BLaER1 (cell line): ENCODE measurements at regions not wholly inside any gene's neighbourhood (a gene's known extent, or its start where the extent isn't known, plus 50 kb on each side); places are given as distances from the start of the nearest gene placed in this dataset.

ENCODE experiments used
- H3K27ac ChIP-seq: shearing (Covaris generic); formaldehyde crosslinking; 2 replicates; pipeline ENCODE4 v1.8.1; 2022
- H3K27me3 ChIP-seq: shearing (Covaris generic); formaldehyde crosslinking; 2 replicates; pipeline ENCODE4 v1.8.1; 2022
- H3K36me3 ChIP-seq: shearing (Covaris generic); formaldehyde crosslinking; 2 replicates; pipeline ENCODE4 v1.8.1; 2022
- H3K4me1 ChIP-seq: shearing (Covaris generic); formaldehyde crosslinking; 2 replicates; pipeline ENCODE4 v1.8.1; 2022
- H3K4me2 ChIP-seq: shearing (Covaris generic); formaldehyde crosslinking; 2 replicates; pipeline ENCODE4 v1.8.1; 2022
- H3K4me3 ChIP-seq: shearing (Covaris generic); formaldehyde crosslinking; 2 replicates; pipeline ENCODE4 v1.8.1; 2022
- H3K9ac ChIP-seq: shearing (Covaris generic); formaldehyde crosslinking; 2 replicates; pipeline ENCODE4 v1.8.1; 2022
- H3K9me3 ChIP-seq: shearing (Covaris generic); formaldehyde crosslinking; 2 replicates; pipeline ENCODE4 v1.8.1; 2022
- H4K20me1 ChIP-seq: shearing (Covaris generic); formaldehyde crosslinking; 2 replicates; pipeline ENCODE4 v1.8.1; 2022
- Cebpa-rat ChIP-seq: shearing (Covaris generic); IDR thresholded peaks from 2 replicates; pipeline ENCODE4 v1.8.1; 2022

- no peak overlapping the region for H3K9ac ChIP-seq
- no peaks in the 10 kb centered on the region for H3K4me1 ChIP-seq
- no peak for TF ChIP-seq Cebpa-rat
- no peak overlapping the region for H3K27ac ChIP-seq
- H3K36me3 ChIP-seq, result no peaks in the 10 kb centered on the region
- no peak overlapping the region for H3K4me3 ChIP-seq
- no peaks in the 10 kb centered on the region for H3K27me3 ChIP-seq
- H4K20me1 ChIP-seq, result no peaks in the 10 kb centered on the region
- no peak overlapping the region for H3K4me2 ChIP-seq
- no peaks in the 10 kb centered on the region for H3K9me3 ChIP-seq
Measured at GRCh38 chr6:145538989-145539388, 196.3 kb downstream of the EPM2A start.

DNA sequence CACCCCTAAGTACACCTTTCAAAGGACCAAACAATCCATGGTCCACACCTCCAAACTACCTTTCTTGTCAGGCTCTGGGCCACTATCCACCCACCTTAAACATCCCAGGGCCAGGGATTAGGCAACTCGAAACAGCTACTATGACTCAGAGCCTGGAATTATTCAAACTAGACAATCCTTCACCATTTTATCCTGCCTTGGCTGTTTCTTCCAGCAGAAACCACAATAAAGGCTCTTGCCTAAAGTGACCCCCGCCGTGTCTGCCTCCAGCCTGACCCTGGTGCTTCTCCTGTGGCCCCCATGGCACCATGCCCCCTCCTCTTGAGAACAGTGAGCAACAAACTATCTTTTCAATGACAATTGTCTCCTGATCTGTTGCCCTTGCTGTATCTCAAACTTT is 195.5 kb downstream of the EPM2A start:
- Histone ChIP-seq H3K4me3 (no peak overlapping the region), H3K9ac (no peak overlapping the region), H3K4me2 (no peak overlapping the region), H3K4me1 (no peaks in the 10 kb centered on the region), H4K20me1 (no peaks in the 10 kb centered on the region), H3K27me3 (no peaks in the 10 kb centered on the region), H3K36me3 (no peaks in the 10 kb centered on the region), H3K9me3 (no peaks in the 10 kb centered on the region), H3K27ac (no peak overlapping the region)
- no peak for TF ChIP-seq Cebpa-rat

- Histone ChIP-seq H3K4me2 (no peak overlapping the region), H3K9ac (no peak overlapping the region), H3K4me3 (no peak overlapping the region), H3K36me3 (no peaks in the 10 kb centered on the region), H4K20me1 (no peaks in the 10 kb centered on the region), H3K9me3 (no peaks in the 10 kb centered on the region), H3K27ac (no peak overlapping the region), H3K27me3 (no peaks in the 10 kb centered on the region), H3K4me1 (no peaks in the 10 kb centered on the region)
- TF ChIP-seq Cebpa-rat, result no peak
Measured at GRCh38 chr6:145540741-145541140, 194.6 kb downstream of the EPM2A start.

GRCh38 chr6:145544041-145544440 is 191.3 kb downstream of the EPM2A start:
- Histone ChIP-seq H3K27me3 (no peaks in the 10 kb centered on the region), H4K20me1 (no peaks in the 10 kb centered on the region), H3K9ac (no peak overlapping the region), H3K9me3 (no peaks in the 10 kb centered on the region), H3K4me3 (no peak overlapping the region), H3K4me1 (no peaks in the 10 kb centered on the region), H3K27ac (no peak overlapping the region), H3K4me2 (no peak overlapping the region), H3K36me3 (no peaks in the 10 kb centered on the region)
- no peak for TF ChIP-seq Cebpa-rat

GRCh38 chr6:145544514-145544913 is 190.8 kb downstream of the EPM2A start:
- Histone ChIP-seq H3K36me3 (no peaks in the 10 kb centered on the region), H3K9ac (no peak overlapping the region), H3K4me2 (no peak overlapping the region), H3K4me1 (no peaks in the 10 kb centered on the region), H3K27me3 (no peaks in the 10 kb centered on the region), H3K9me3 (no peaks in the 10 kb centered on the region), H3K27ac (no peak overlapping the region), H3K4me3 (no peak overlapping the region), H4K20me1 (no peaks in the 10 kb centered on the region)
- TF ChIP-seq Cebpa-rat, result no peak

DNA sequence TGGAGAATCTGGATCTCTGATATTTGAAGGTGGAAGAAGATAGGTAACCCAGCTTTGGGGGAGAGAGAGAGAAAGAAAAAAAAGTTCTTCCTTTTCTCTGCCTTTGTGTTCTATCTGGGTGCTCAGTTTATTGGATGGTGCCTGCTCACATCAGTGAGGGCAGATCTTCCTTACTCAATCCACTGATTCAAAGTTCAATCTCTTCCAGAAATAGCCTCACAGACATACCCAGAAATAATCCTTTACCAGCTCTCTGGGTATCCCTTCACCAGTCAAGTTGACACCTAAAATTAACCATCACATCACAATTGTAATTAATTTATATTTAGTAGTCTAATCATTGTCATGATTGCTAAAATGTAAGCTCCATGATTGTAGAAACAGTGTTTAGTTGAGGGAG is 189.1 kb downstream of the EPM2A start:
- Histone ChIP-seq H3K36me3 (no peaks in the 10 kb centered on the region), H4K20me1 (no peaks in the 10 kb centered on the region), H3K4me1 (no peaks in the 10 kb centered on the region), H3K27ac (no peak overlapping the region), H3K4me3 (no peak overlapping the region), H3K27me3 (no peaks in the 10 kb centered on the region), H3K4me2 (no peak overlapping the region), H3K9me3 (no peaks in the 10 kb centered on the region), H3K9ac (no peak overlapping the region)
- TF ChIP-seq Cebpa-rat, result no peak

GRCh38 chr6:145547594-145548335 is 187.6 kb downstream of the EPM2A start:
- TF ChIP-seq Cebpa-rat, result no peak
- H3K27me3 ChIP-seq, result no peaks in the 10 kb centered on the region
- no peaks in the 10 kb centered on the region for H3K9me3 ChIP-seq
- no peak overlapping the region for H3K4me3 ChIP-seq
- no peaks in the 10 kb centered on the region for H3K36me3 ChIP-seq
- no peaks in the 10 kb centered on the region for H3K4me1 ChIP-seq
- H3K27ac ChIP-seq, result no peak overlapping the region
- no peak overlapping the region for H3K9ac ChIP-seq
- H4K20me1 ChIP-seq, result no peaks in the 10 kb centered on the region
- no peak overlapping the region for H3K4me2 ChIP-seq

- Histone ChIP-seq H3K4me1 (no peaks in the 10 kb centered on the region), H3K4me3 (no peak overlapping the region), H4K20me1 (no peaks in the 10 kb centered on the region), H3K27ac (no peak overlapping the region), H3K4me2 (no peak overlapping the region), H3K27me3 (no peaks in the 10 kb centered on the region), H3K9ac (no peak overlapping the region), H3K9me3 (no peaks in the 10 kb centered on the region), H3K36me3 (no peaks in the 10 kb centered on the region)
- no peak for TF ChIP-seq Cebpa-rat
Measured at GRCh38 chr6:145548933-145549648, 186.2 kb downstream of the EPM2A start.

- Histone ChIP-seq H3K27me3 (no peaks in the 10 kb centered on the region), H4K20me1 (no peaks in the 10 kb centered on the region), H3K9me3 (no peaks in the 10 kb centered on the region), H3K36me3 (no peaks in the 10 kb centered on the region), H3K4me3 (no peak overlapping the region), H3K27ac (no peak overlapping the region), H3K4me2 (no peak overlapping the region), H3K4me1 (no peaks in the 10 kb centered on the region), H3K9ac (no peak overlapping the region)
- no peak for TF ChIP-seq Cebpa-rat
Measured at GRCh38 chr6:145551164-145551563, 184.2 kb downstream of the EPM2A start.

- Histone ChIP-seq H3K4me3 (no peak overlapping the region), H4K20me1 (no peaks in the 10 kb centered on the region), H3K9ac (no peak overlapping the region), H3K36me3 (no peaks in the 10 kb centered on the region), H3K27me3 (no peaks in the 10 kb centered on the region), H3K27ac (no peak overlapping the region), H3K4me1 (no peaks in the 10 kb centered on the region), H3K9me3 (no peaks in the 10 kb centered on the region), H3K4me2 (no peak overlapping the region)
- TF ChIP-seq Cebpa-rat, result no peak
Measured at GRCh38 chr6:145555084-145555483, 180.2 kb downstream of the EPM2A start.
